ES-I3 (cell line): ENCODE measurements at regions not wholly inside any gene's neighbourhood (a gene's known extent, or its start where the extent isn't known, plus 50 kb on each side); places are given as distances from the start of the nearest gene placed in this dataset.

Source experiments
- H3K36me3 ChIP-seq: 2 replicates; pipeline ENCODE4 v1.6.1; 2013; ENCODE audit warnings: mild to moderate bottlenecking, low read length, control low read depth, moderate library complexity; ENCODE audit not compliant: insufficient read depth
- H3K4me1 ChIP-seq: 2 replicates; pipeline ENCODE4 v1.6.1; 2013; ENCODE audit warnings: mild to moderate bottlenecking, control low read depth, low read length; ENCODE audit not compliant: insufficient read depth
- H3K9ac ChIP-seq: 2 replicates; pipeline ENCODE4 v1.6.1; 2013; ENCODE audit warnings: low read depth, mild to moderate bottlenecking, low read length, moderate library complexity
- H3K9me3 ChIP-seq: 2 replicates; pipeline ENCODE4 v1.6.1; 2013; ENCODE audit warnings: mild to moderate bottlenecking, low read length, moderate library complexity; ENCODE audit not compliant: control insufficient read depth, insufficient read depth

- H3K9ac ChIP-seq, result no peak overlapping the region
- H3K36me3 ChIP-seq, result no peaks in the 10 kb centered on the region
- no peaks in the 10 kb centered on the region for H3K9me3 ChIP-seq
- H3K4me1 ChIP-seq, result no peaks in the 10 kb centered on the region; the same call in 1 of the 2 replicates
Measured at GRCh38 chr6:87946669-87947068, 101.0 kb upstream of the SPACA1 start.

- H3K9ac ChIP-seq, result no peak overlapping the region
- no peaks in the 10 kb centered on the region for H3K36me3 ChIP-seq
- H3K4me1 ChIP-seq, result no peaks in the 10 kb centered on the region; the same call in 1 of the 2 replicates
- H3K9me3 ChIP-seq, result no peaks in the 10 kb centered on the region
Measured at GRCh38 chr6:87945966-87946365, 101.7 kb upstream of the SPACA1 start.

- Histone ChIP-seq H3K9ac (no peak overlapping the region), H3K9me3 (no peaks in the 10 kb centered on the region), H3K36me3 (no peaks in the 10 kb centered on the region), H3K4me1 (no peaks in the 10 kb centered on the region; the same call in 1 of the 2 replicates)
Measured at GRCh38 chr6:87945181-87945580, 102.5 kb upstream of the SPACA1 start.

GRCh38 chr6:87944541-87944954, 103.1 kb upstream of the SPACA1 start:
- Histone ChIP-seq H3K36me3 (no peaks in the 10 kb centered on the region), H3K9ac (no peak overlapping the region), H3K4me1 (no peaks in the 10 kb centered on the region; the same call in 1 of the 2 replicates)

GRCh38 chr6:87943191-87943590, 104.5 kb upstream of the SPACA1 start:
- Histone ChIP-seq H3K9ac (no peak overlapping the region), H3K36me3 (no peaks in the 10 kb centered on the region), H3K9me3 (no peaks in the 10 kb centered on the region), H3K4me1 (peaks cover 5% of the 10 kb centered on the region)

More at GRCh38 chr6:87944541-87944954, 103.1 kb upstream of the SPACA1 start:
- H3K9me3 ChIP-seq, result no peaks in the 10 kb centered on the region

DNA sequence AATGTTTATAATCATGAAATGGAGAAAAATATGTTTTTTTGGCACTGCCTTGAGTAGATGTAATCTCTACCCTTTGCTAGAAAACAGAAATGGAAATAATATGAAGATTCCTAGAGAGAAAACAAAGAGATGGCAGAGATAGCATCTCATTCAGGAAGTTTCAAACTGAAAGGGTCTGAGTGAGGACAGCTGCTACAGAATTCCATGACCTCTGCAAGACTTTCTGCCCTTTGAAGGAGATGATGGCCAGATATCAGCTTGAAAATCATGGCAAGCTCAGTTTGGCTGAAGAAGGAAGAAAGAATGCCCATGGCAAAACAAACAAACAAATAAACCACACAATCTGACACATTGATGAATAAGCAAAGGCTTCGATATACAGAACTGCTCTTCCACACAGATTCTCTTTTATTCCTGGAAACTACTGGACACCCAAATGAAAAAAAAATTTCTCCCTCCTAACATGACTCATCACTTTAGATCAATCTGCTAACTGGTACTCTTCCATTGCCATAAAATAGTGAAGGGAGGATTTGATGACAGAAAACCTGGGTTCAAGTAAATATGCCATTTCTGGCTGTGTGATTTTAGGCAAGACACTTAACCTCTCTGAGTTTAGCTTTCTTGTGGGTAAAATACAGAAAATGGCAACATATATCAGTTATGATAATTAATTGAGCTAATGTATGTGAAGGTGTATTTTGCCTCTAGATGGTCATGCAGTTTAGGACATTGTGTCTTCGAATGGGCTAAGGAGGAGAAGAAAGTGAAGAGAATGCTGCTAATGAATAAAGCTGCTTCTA, 105.9 kb upstream of the SPACA1 start:
- Histone ChIP-seq H3K4me1 (peaks cover 5% of the 10 kb centered on the region), H3K9ac (no peak overlapping the region), H3K9me3 (no peaks in the 10 kb centered on the region), H3K36me3 (no peaks in the 10 kb centered on the region)

DNA sequence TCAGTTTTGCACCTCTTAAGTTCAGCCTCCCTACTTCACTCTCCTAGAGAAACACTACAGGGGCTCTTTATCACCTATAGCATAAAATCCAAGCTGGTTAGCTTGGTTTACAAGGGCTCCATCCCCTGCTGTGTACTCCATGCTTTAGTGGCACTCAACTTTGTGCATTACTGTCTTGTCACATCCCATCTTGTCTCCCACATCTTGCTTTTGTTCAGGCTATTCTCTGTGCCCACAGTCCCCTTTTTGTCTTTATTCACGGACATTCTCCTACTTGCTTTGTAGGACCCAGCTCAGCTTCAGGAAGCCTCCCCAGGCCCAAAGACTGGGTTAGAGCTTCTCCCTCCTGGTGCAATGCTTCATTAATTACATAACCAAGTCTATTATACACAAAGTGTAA, 107.9 kb upstream of the SPACA1 start:
- Histone ChIP-seq H3K36me3 (no peaks in the 10 kb centered on the region), H3K4me1 (peaks cover 5% of the 10 kb centered on the region), H3K9me3 (no peaks in the 10 kb centered on the region), H3K9ac (no peak overlapping the region)

GRCh38 chr6:87938287-87938686, 109.4 kb upstream of the SPACA1 start:
- H3K9me3 ChIP-seq, result no peaks in the 10 kb centered on the region
- H3K9ac ChIP-seq, result no peak overlapping the region
- H3K36me3 ChIP-seq, result no peaks in the 10 kb centered on the region
- H3K4me1 ChIP-seq, result peaks cover 5% of the 10 kb centered on the region; the same call in 1 of the 2 replicates

DNA sequence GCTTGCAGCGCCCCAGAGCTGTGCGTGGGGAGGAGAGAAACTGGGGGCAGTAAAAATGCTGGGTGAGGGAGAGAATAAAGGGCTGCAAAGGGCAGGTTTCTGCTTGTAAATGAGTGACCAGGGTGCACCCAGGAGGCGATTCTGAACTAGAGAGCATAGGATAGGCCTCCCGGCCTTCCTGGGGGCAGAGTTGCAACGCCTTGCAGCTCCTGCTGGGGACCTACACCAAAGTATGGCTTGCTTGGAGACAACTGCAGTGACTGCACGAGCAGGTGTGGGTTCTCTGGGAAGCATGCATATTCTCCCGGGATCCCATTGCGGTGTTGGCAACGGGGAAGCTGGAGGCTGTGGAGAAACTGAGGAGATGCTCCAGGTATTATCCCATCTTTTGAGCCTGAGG, 111.6 kb upstream of the SPACA1 start:
- peaks cover 5% of the 10 kb centered on the region; the same call in 1 of the 2 replicates for H3K4me1 ChIP-seq
- H3K9me3 ChIP-seq, result no peaks in the 10 kb centered on the region
- no peak overlapping the region for H3K9ac ChIP-seq
- no peaks in the 10 kb centered on the region for H3K36me3 ChIP-seq

- Histone ChIP-seq H3K36me3 (no peaks in the 10 kb centered on the region), H3K9me3 (no peaks in the 10 kb centered on the region), H3K4me1 (peaks cover 6% of the 10 kb centered on the region; the same call in 1 of the 2 replicates), H3K9ac (no peak overlapping the region)
Measured at GRCh38 chr6:87935196-87935595, 112.4 kb upstream of the SPACA1 start.

DNA sequence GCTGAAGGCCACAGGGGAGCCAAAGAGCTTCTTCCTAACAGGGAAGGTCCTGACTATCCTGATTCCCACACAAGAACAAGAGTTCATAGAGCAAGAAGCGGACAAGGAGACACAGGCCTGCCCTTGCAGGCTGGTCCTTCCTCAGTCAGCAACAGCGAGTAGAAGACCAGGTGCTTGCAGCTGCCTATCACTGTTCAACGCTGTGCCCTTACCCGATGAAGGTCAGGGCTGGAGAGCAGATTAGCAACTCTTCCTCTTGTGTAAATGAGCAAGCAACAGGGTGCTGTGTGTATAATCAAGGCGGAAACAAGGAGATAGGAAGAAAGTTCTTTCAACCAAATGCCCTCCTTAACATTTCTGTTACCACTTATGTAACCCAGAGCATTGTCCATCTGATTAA, 115.3 kb upstream of the SPACA1 start:
- Histone ChIP-seq H3K9ac (no peak overlapping the region), H3K4me1 (peaks cover 4% of the 10 kb centered on the region; the same call in 1 of the 2 replicates), H3K36me3 (no peaks in the 10 kb centered on the region), H3K9me3 (no peaks in the 10 kb centered on the region)

GRCh38 chr6:87929843-87930288, 117.8 kb upstream of the SPACA1 start:
- Histone ChIP-seq H3K4me1 (peaks cover 4% of the 10 kb centered on the region; the same call in 1 of the 2 replicates), H3K9ac (no peak overlapping the region), H3K9me3 (no peaks in the 10 kb centered on the region), H3K36me3 (no peaks in the 10 kb centered on the region)

DNA sequence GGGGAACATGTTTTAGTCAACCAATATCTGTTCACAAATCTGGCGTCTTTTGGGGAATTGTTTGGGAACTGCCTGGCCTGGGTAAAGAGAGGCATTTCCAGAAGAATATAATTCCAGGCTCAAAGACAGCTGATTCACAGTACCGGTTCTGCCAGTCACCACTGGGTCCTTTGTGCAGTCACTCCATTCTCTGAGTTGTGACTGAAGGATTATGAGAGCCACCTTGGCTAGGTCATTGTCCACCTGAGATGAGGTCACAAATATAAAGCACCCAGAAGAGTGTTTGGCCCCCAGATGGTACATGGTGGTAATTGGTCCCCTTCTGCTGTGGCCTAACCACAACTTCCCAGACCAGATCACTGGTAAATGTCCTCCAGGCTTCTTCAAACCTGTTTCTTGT, 121.0 kb upstream of the SPACA1 start:
- H3K9ac ChIP-seq, result no peak overlapping the region
- H3K4me1 ChIP-seq, result peaks cover 4% of the 10 kb centered on the region; the same call in 1 of the 2 replicates
- H3K9me3 ChIP-seq, result no peaks in the 10 kb centered on the region
- no peaks in the 10 kb centered on the region for H3K36me3 ChIP-seq

DNA sequence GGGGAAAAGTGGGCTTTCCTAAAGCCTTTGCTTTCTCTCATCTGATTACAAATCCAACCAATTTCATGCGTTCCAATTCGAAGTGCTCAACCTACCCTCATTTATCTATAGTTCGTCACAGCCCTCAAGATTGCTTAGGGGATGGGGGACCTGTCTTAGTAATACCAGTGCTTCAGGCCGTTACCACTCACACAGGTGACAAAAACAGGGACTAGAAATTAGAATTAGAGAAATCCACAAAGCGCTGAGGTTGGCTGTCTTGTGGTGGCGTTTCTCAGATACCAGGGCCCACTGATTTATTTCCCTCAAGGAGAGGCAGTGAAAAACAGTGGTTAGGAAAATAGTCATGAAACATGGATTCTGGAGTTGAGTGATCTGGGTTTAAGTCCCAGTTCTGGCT, 121.6 kb upstream of the SPACA1 start:
- H3K9ac ChIP-seq, result no peak overlapping the region
- H3K36me3 ChIP-seq, result no peaks in the 10 kb centered on the region
- H3K9me3 ChIP-seq, result no peaks in the 10 kb centered on the region
- peaks cover 4% of the 10 kb centered on the region; the same call in 1 of the 2 replicates for H3K4me1 ChIP-seq

DNA sequence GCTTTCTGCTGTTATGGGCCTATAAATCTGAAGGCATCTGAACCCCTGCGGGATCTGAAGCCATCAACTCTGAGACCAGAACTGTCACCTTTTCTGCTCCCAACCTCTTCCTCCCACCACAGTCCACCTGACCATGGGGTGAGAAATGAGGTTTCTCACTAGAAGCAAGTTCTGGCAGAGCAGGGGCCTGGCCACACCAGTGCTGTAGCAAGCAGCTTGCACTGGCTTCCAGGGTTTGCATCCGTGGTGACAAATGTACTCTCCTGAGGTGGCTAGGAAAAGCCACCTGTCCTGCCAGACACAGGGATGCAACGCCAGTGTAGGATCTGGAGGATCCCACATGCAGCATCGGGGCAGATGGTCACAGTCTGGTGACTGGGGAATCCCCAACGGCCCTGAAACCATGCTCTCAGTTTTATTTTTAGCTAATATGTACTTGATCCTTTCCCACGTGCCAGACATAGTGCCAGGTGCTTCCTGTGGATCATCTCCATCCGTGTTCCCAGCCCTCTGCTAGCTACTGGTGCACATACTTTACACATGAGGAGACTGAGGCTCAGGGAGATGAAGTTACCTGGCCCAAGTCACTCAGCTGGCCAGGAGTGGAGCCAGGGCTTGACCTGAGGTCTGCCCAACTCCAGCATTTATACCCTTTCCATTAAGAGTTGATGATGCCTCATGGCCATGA, 122.1 kb upstream of the SPACA1 start:
- no peaks in the 10 kb centered on the region for H3K9me3 ChIP-seq
- H3K9ac ChIP-seq, result no peak overlapping the region
- H3K36me3 ChIP-seq, result no peaks in the 10 kb centered on the region
- peaks cover 4% of the 10 kb centered on the region; the same call in 1 of the 2 replicates for H3K4me1 ChIP-seq
